Thyroid gland (tissue), 4 donors: ENCODE measurements at regions not wholly inside any gene's neighbourhood (a gene's known extent, or its start where the extent isn't known, plus 50 kb on each side); places are given as distances from the start of the nearest gene placed in this dataset.

Experiments
- CTCF ChIP-seq, 6 experiments: fragments of 200-600 bp in 3 of 6; fragments of 450-650 bp in 3 of 6; sonication (generic) in 3 of 6; IDR thresholded peaks; one replicate each; pipeline ENCODE4 v1.5.1; 2016 to 2019; ENCODE audit warnings: antibody characterized with exemption in 6 of 6, mild to moderate bottlenecking in 2 of 6, inconsistent platforms in 1 of 6, moderate library complexity in 1 of 6
- POLR2A ChIP-seq, 2 donors: fragments of 450-650 bp; IDR thresholded peaks; one replicate each; pipeline ENCODE4 v1.6.1; 2017; ENCODE audit warnings: antibody characterized with exemption in 2 of 2, mild to moderate bottlenecking in 2 of 2, moderate library complexity in 1 of 2

- TF ChIP-seq CTCF (IDR thresholded peaks at IDR 0.05) (no peak), POLR2A (IDR thresholded peaks at IDR 0.05) (no peak)
Measured at GRCh38 chr2:238557936-238558335, 131.2 kb downstream of the ASB1 start.
